H9 (cell line): ENCODE measurements at regions not wholly inside any gene's neighbourhood (a gene's known extent, or its start where the extent isn't known, plus 50 kb on each side); places are given as distances from the start of the nearest gene placed in this dataset.

Source experiments
- DNase-seq: peaks from one replicate; pipeline ENCODE4 v3.0.0-alpha.2; 2017
- H2AFZ ChIP-seq: one replicate; pipeline ENCODE4 v1.6.1; 2013; ENCODE audit warnings: mild to moderate bottlenecking, low read length, control low read depth, moderate library complexity
- H2AK5ac ChIP-seq: 2 replicates; pipeline ENCODE4 v1.6.1; 2013; ENCODE audit warnings: low read length, control low read depth, mixed read lengths; ENCODE audit not compliant: insufficient read length
- H2BK120ac ChIP-seq: one replicate; pipeline ENCODE4 v1.6.1; 2013; ENCODE audit warnings: low read depth, mild to moderate bottlenecking, low read length, control low read depth, inconsistent platforms; ENCODE audit not compliant: poor library complexity, severe bottlenecking
- H2BK12ac ChIP-seq: 2 replicates; pipeline ENCODE4 v1.6.1; 2013; ENCODE audit warnings: low read length, control low read depth, mixed read lengths, low read depth; ENCODE audit not compliant: insufficient read length
- H2BK15ac ChIP-seq: 2 replicates; pipeline ENCODE4 v1.6.1; 2013; ENCODE audit warnings: low read depth, low read length, control low read depth
- H2BK20ac ChIP-seq: one replicate; pipeline ENCODE4 v1.6.1; 2013; ENCODE audit warnings: low read depth, mild to moderate bottlenecking, low read length, control low read depth, inconsistent platforms; ENCODE audit not compliant: poor library complexity, severe bottlenecking
- H2BK5ac ChIP-seq: 2 replicates; pipeline ENCODE4 v1.6.1; 2013; ENCODE audit warnings: low read length, control low read depth, mixed read lengths; ENCODE audit not compliant: insufficient read length
- H3K14ac ChIP-seq: 2 replicates; pipeline ENCODE4 v1.6.1; 2013; ENCODE audit warnings: low read length, control low read depth; ENCODE audit not compliant: insufficient read depth
- H3K18ac ChIP-seq: 2 replicates; pipeline ENCODE4 v1.6.1; 2013; ENCODE audit warnings: low read depth, mild to moderate bottlenecking, mixed read lengths, low read length, control low read depth; ENCODE audit not compliant: insufficient read length
- H3K23ac ChIP-seq: 2 replicates; pipeline ENCODE4 v1.6.1; 2013; ENCODE audit warnings: low read length, control low read depth, mixed read lengths, low read depth; ENCODE audit not compliant: insufficient read length
- H3K23me2 ChIP-seq: 2 replicates; pipeline ENCODE4 v1.6.1; 2013; ENCODE audit warnings: low read depth, mild to moderate bottlenecking, mixed read lengths, low read length, control low read depth; ENCODE audit not compliant: insufficient read length, poor library complexity, severe bottlenecking
- H3K27ac ChIP-seq: 2 replicates; pipeline ENCODE4 v1.5.1; 2013; ENCODE audit warnings: low read length, control low read depth, mixed read lengths, low read depth; ENCODE audit not compliant: insufficient read length
- H3K27me3 ChIP-seq: 2 replicates; pipeline ENCODE4 v1.6.1; 2013; ENCODE audit warnings: low read length, control low read depth, inconsistent platforms; ENCODE audit not compliant: insufficient read depth
- H3K4ac ChIP-seq: 2 replicates; pipeline ENCODE4 v1.6.1; 2013; ENCODE audit warnings: low read depth, mild to moderate bottlenecking, control low read depth, inconsistent platforms, low read length, moderate library complexity
- H3K4me1 ChIP-seq: 2 replicates; pipeline ENCODE4 v1.6.1; 2013; ENCODE audit warnings: low read length, control low read depth, inconsistent platforms; ENCODE audit not compliant: insufficient read depth
- H3K4me2 ChIP-seq: 2 replicates; pipeline ENCODE4 v1.6.1; 2013; ENCODE audit warnings: low read length, control low read depth, mixed read lengths; ENCODE audit not compliant: insufficient read length, insufficient read depth
- H3K56ac ChIP-seq: 2 replicates; pipeline ENCODE4 v1.6.1; 2013; ENCODE audit warnings: low read depth, mild to moderate bottlenecking, mixed read lengths, low read length, control low read depth; ENCODE audit not compliant: insufficient read length
- H3K79me1 ChIP-seq: 2 replicates; pipeline ENCODE4 v1.6.1; 2013; ENCODE audit warnings: low read depth, mild to moderate bottlenecking, moderate library complexity, low read length, control low read depth, inconsistent platforms; ENCODE audit not compliant: insufficient read depth, poor library complexity, severe bottlenecking
- H3K79me2 ChIP-seq: 2 replicates; pipeline ENCODE4 v1.6.1; 2013; ENCODE audit warnings: low read length, control low read depth, inconsistent platforms; ENCODE audit not compliant: insufficient read depth
- H3K9ac ChIP-seq: 2 replicates; pipeline ENCODE4 v1.6.1; 2013; ENCODE audit warnings: low read length, control low read depth, mixed read lengths; ENCODE audit not compliant: insufficient read length; ENCODE audit errors: extremely low read depth
- H3K9me3 ChIP-seq: one replicate; pipeline ENCODE4 v1.6.1; 2013; ENCODE audit warnings: low read depth, low read length, inconsistent platforms; ENCODE audit not compliant: control insufficient read depth
- H3T11ph ChIP-seq: one replicate; pipeline ENCODE4 v1.6.1; 2013; ENCODE audit warnings: mild to moderate bottlenecking, low read length, control low read depth, inconsistent platforms
- H4K20me1 ChIP-seq: one replicate; pipeline ENCODE4 v1.6.1; 2013; ENCODE audit not compliant: control insufficient read depth, insufficient read length, insufficient read depth
- H4K5ac ChIP-seq: 2 replicates; pipeline ENCODE4 v1.6.1; 2013; ENCODE audit warnings: low read depth, mild to moderate bottlenecking, mixed read lengths, low read length, control low read depth; ENCODE audit not compliant: insufficient read length
- H4K8ac ChIP-seq: replicated peaks from 2 replicates; pipeline ENCODE4 v1.6.1; 2013; ENCODE audit warnings: low read length, control low read depth, mixed read lengths, low read depth; ENCODE audit not compliant: insufficient read length
- H4K91ac ChIP-seq: 2 replicates; pipeline ENCODE4 v1.6.1; 2013; ENCODE audit warnings: low read depth, mild to moderate bottlenecking, moderate library complexity, mixed read lengths, low read length, control low read depth; ENCODE audit not compliant: insufficient read length
- H3K27ac Mint-ChIP-seq, 3 experiments: 2 replicates in 2 of 3; 3 replicates in 1 of 3; pipeline ENCODE4 v1.8.0; 2020 to 2021; ENCODE audit warnings: mixed read lengths in 3 of 3, mild to moderate bottlenecking in 1 of 3, moderate library complexity in 1 of 3
- H3K27me3 Mint-ChIP-seq: 2 replicates; pipeline ENCODE4 v1.8.0; 2021; ENCODE audit warnings: low read depth, mild to moderate bottlenecking, moderate library complexity, mixed read lengths
- H3K36me3 Mint-ChIP-seq, 3 experiments: 2 replicates in 2 of 3; 3 replicates in 1 of 3; pipeline ENCODE4 v1.8.0; 2020 to 2021; ENCODE audit warnings: low read depth in 3 of 3, mixed read lengths in 3 of 3; ENCODE audit not compliant: insufficient read depth in 1 of 3
- H3K4me1 Mint-ChIP-seq, 2 experiments: 2 replicates each; pipeline ENCODE4 v1.8.0; 2020; ENCODE audit warnings: mixed read lengths in 2 of 2
- H3K4me3 Mint-ChIP-seq, 2 experiments: 2 replicates in 1 of 2; 3 replicates in 1 of 2; pipeline ENCODE4 v1.8.0; 2020 to 2021; ENCODE audit warnings: mild to moderate bottlenecking in 2 of 2, mixed read lengths in 2 of 2, moderate library complexity in 1 of 2
- H3K9me3 Mint-ChIP-seq, 2 experiments: 2 replicates in 1 of 2; 3 replicates in 1 of 2; pipeline ENCODE4 v1.8.0; 2020; ENCODE audit warnings: mild to moderate bottlenecking in 2 of 2, mixed read lengths in 2 of 2, moderate library complexity in 1 of 2
- CTCF ChIP-seq: fragments of 200-600 bp; sonication (generic); conservative IDR thresholded peaks from 3 replicates; pipeline ENCODE4 v1.8.0; 2021; ENCODE audit warnings: antibody characterized with exemption, mild to moderate bottlenecking
- WGBS: extraction: QIAGEN DNeasy Blood & Tissue Kit; methylation state at CpG from one replicate; pipeline ENCODE4 v1.1.7; 2013; ENCODE audit warnings: missing lambda C conversion rate, low lambda C conversion rate, mixed read lengths; ENCODE audit not compliant: insufficient read length; ENCODE audit errors: extremely low coverage; 5-methylcytosine and 5-hydroxymethylcytosine counted together

GRCh38 chr5:68419081-68419636 is 203.6 kb downstream of the PIK3R1 start:
- Histone ChIP-seq H4K91ac (no peak overlapping the region), H3K4ac (no peak overlapping the region), H4K5ac (no peak overlapping the region), H2BK120ac (no peak overlapping the region), H3K56ac (no peak overlapping the region), H2AK5ac (no peak overlapping the region), H3K27ac (no peak overlapping the region), H3K9ac (no peak overlapping the region), H3K4me2 (no peak overlapping the region), H3K4me1 (peaks cover 2% of the 10 kb centered on the region; the same call in 1 of the 2 replicates), H3K27me3 (no peaks in the 10 kb centered on the region), H3K9me3 (no peaks in the 10 kb centered on the region), H3K23me2 (no peaks in the 10 kb centered on the region), H3K14ac (no peak overlapping the region), H3K23ac (no peak overlapping the region), H3K18ac (no peak overlapping the region), H4K20me1 (no peaks in the 10 kb centered on the region), H4K8ac (no peak overlapping the region), H2AFZ (no peak overlapping the region), H2BK5ac (no peak overlapping the region), H2BK15ac (no peak overlapping the region), H2BK20ac (no peak overlapping the region), H3T11ph (no peak overlapping the region), H2BK12ac (no peak overlapping the region), H3K79me1 (no peaks in the 10 kb centered on the region), H3K79me2 (no peaks in the 10 kb centered on the region)
- Mint-ChIP-seq H3K4me1 (peaks cover 0 to 3% of the 10 kb centered on the region in 2 experiments; a peak in 3 of 4 replicates), H3K36me3 (no peaks in the 10 kb centered on the region; a peak in 1 of 7 replicates), H3K27ac (peak overlapping the region in 1 of 3 experiments; percentile 75; a peak in 2 of 7 replicates), H3K27me3 (no peaks in the 10 kb centered on the region; the same call in 1 of the 2 replicates), H3K9me3 (no peaks in the 10 kb centered on the region), H3K4me3 (no peak overlapping the region)
- WGBS: no CpG with 5 or more reads among the region's 4 CpGs
- TF ChIP-seq CTCF: no peak
- DNase-seq: no peak
